GM21367 (cell line): ENCODE measurements at regions not wholly inside any gene's neighbourhood (a gene's known extent, or its start where the extent isn't known, plus 50 kb on each side); places are given as distances from the start of the nearest gene placed in this dataset.
"Not testable (repeated sequence)": the region's sequence is repeated elsewhere in the genome, so short reads cannot be mapped to it uniquely, and the experiment has no call there.

Source experiments
- ATAC-seq: cut with Tn5 transposase; IDR thresholded peaks from one replicate; pipeline ENCODE4 v1.9.1; 2021; ENCODE audit not compliant: unreplicated experiment

- no peak for ATAC-seq
These were observed 136.2 kb upstream of the FZD8 start for GRCh38 chr10:35778306-35778705.

DNA sequence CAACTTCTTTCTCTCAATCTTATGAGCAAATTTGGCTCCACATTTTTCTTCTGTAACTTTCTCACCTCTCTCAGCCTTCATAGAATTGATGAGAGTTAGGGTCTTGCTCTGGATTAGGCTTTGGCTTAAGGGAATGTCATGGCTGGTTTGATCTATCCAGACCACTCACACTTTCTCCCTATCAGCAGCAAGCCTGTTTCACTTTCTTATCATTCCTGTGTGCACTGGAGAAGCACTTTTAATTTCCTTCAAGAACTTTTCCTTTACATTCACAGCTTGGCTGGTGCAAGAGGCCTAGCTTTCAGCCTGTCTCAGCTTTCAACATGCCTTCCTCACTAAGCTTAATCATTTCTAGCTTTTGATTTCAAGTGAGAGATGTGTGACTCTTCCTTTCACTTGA, 134.5 kb upstream of the FZD8 start:
- ATAC-seq, result not testable (repeated sequence)

DNA sequence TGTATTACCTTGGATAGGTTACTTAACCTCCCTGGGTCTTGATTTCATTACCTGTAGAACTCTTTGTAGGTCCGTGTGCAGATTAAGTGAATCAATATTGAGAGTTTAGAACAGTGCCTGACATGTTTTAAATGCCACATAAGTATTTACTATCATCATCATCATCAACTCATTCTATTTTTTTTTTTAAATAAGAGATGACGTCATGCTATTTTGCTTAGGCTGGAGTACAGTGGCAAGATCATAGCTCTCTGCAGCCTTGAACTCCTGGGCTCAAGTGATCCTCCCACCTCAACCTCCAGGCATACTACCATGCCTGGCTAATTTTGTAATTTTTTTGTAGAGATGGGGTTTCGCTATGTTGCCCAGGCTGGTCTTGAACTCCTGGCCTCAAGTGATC, 132.0 kb upstream of the FZD8 start:
- no peak for ATAC-seq

GRCh38 chr10:35770817-35771355, 128.8 kb upstream of the FZD8 start:
- no peak for ATAC-seq

GRCh38 chr10:35769795-35770194, 127.7 kb upstream of the FZD8 start:
- no peak for ATAC-seq

DNA sequence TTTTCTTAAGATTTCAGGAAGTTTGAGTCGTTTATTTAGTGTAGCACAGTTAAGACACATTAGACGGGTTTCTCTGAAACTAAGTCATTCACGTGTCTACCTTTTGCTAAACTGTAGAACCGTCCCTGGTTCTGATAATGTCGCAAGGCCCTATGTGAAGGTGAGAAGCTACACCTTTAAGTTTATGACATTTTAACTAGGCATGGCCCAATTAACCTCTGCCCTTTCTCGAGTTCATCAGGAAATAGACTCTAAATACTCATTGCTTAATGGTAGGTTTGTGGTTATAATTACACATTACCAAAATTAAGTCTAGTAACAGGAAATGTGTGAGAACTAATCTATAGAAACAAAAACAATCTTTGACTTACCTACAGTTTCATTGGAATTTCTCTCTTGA, 126.6 kb upstream of the FZD8 start:
- no peak for ATAC-seq

GRCh38 chr10:35768011-35768410, 125.9 kb upstream of the FZD8 start:
- no peak for ATAC-seq

GRCh38 chr10:35765996-35766395, 123.9 kb upstream of the FZD8 start:
- no peak for ATAC-seq

DNA sequence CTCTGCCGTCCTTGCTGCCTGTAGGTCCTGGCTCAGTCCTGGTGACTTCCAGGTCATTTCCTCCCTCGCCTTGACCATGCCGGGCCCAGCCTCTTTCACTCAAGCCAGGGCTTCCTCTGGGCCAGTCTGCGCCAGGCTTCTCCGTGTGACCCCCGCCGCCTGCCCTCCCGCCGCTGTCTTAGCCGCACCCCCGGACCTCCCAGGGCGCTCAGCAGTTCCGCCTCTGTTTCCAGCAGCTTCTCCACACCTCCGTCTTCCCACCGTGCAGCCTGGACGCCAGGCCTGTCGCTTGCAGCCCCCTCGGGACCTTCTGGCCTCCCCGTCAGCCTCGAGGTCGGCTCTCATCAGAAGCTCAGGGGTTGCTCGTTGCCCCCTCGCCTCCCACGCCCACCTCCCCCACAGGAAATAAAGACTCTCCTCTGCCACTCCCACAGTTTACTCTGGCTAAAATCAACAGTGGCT, 123.0 kb upstream of the FZD8 start:
- no peak for ATAC-seq

- ATAC-seq, result no peak
These were observed 120.4 kb upstream of the FZD8 start for GRCh38 chr10:35762311-35763030.

DNA sequence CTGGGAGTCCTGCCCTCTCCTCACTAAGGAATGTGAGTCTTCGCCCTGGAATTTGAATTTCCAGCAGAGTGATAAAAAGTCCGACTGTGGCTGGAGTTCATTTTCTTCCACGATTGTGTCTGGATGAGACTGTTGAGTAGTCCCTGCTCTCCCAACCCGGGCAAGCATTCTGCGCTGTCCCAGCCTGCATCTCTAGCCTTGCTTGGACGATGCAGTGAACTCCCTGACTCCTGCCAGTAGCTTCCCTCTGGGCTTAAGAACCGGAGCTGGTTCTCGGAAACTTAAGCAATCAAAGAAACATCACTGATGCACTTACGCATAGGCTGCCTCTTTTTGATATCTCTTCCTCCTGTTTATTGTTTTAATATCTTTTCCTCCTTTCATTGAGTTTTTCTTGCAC, 116.0 kb upstream of the FZD8 start:
- ATAC-seq, result no peak

- no peak for ATAC-seq
These were observed 112.4 kb upstream of the FZD8 start for GRCh38 chr10:35754519-35754918.

DNA sequence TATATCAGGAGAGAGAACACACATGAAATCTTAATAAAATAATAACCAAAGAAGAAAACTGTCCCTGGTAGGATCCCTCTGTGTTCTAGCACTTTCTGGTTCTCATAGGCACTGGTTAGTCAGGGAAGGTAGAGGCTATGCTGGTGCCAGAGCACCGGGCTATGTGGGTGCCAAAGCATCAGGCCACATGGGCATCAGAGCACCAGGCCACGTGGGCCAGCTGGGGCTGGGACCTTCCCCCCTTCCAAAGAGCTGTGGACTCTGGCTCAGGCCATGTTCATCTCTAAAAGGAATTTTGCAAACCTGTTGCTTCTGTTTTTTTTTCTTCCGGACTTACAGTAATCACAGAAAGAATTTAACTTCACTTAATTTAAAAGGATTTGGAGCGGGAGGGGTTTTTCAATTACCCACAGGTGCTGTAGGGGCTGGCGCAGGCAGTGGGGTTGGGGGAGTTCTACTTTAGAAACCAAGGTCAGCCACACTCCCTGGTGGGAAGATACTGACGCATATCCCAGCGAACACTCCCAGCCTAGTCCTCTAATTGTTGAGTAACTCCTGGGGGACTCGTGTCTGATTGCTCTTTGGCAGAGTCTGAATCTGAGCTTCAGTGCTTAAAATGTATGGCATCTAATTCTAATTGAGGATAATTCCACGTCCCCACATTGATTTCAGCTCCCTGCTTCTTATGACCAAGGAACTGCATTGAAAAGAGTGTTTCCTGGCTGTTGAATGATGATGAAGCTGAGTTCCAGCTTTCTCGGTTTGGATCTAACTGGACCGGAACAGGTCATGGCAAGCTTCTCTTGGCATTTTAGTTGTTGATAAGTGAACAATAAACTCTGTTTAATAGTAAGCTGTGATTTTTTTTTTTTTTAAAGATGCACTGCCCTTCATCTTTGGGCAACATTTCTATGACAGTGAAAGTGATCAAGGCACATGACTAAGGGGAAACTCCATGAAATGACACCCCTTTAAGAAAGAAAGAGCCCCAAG, 110.7 kb upstream of the FZD8 start:
- ATAC-seq, result no peak

GRCh38 chr10:35751347-35751746, 109.3 kb upstream of the FZD8 start:
- ATAC-seq, result no peak

- no peak for ATAC-seq
These were observed 107.1 kb upstream of the FZD8 start for GRCh38 chr10:35749230-35749629.

DNA sequence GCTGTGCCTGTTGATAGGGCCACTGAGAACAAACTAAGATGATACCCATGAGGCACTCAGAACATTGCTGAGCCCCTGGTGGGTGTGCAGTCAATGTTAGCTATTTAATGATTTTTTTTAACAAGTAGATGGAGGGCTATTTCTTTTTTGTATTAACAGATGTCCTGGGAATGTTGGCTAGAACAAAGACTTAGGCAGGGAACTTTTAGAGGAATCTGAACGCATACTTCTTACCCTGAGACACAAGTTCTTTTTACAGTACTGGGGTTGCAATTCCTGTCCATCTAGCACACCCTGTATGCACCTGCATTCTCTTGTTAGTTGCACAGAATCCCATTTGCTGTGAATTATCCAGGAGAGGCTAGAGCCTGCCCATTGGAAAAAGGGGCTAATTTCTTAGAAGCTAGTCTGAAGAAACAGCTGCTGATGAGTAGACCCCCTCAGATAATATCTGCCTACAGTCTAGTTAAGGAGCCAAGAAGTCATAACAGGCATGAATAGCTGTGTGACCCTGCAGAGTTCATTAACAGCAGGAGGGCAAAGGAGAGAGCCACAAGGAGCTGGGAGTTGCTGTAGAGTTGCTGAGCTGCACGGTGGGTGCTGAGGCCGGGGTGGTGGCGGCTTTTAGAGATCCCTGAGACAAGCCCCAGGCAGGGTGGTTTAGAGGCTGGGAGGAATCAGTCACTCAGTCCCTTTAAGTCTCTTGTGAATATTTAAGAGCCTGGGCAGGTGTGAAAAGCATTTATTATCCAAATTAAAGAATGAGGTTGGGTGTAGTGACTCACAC, 103.7 kb upstream of the FZD8 start:
- ATAC-seq, result no peak

GRCh38 chr10:35743851-35744250, 101.8 kb upstream of the FZD8 start:
- ATAC-seq, result no peak

DNA sequence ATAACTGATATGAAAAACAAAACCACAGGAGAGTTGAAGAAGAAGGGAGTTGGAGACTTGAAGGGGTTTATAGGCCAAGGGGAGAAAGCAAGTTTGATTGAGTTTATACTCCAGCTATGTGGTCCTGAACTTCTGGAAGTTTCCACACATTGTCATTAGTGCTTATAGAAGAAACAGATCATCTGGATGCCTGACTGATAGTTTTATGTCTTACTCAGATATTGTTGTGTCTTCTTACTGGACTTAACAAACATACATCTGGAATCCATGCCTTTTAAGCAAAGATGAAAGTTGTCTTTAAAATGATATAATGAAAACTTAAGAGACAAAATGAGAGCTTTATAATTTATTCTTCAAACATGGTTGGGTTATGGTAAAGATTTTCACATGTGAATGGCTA, 101.3 kb upstream of the FZD8 start:
- ATAC-seq, result no peak

- ATAC-seq, result no peak
These were observed 97.9 kb upstream of the FZD8 start for GRCh38 chr10:35739998-35740397.

DNA sequence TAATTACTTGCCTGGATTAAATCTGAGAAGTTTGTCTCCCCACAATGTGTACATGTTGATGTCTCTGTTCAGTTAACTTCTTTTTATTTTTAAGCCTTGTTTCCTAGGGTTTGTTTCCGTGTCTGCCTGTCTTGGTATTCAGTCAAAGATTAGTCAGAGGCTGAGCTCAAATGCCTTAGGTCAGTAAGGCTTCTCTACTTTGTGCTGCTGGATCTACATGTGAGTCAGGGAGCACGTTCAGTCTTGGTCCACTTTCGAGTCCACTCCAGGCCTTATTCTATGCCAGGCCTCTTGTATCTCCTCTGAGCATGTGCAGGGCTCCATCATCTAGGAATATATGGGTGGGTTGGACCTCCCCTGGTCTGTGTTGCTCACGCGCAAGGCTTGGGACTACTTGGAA, 93.3 kb upstream of the FZD8 start:
- ATAC-seq, result no peak

GRCh38 chr10:35731828-35732227, 89.7 kb upstream of the FZD8 start:
- ATAC-seq, result no peak
